ENCODE measurements at regions not wholly inside any gene's neighbourhood (a gene's known extent, or its start where the extent isn't known, plus 50 kb on each side); places are given as distances from the start of the nearest gene placed in this dataset.
"Not testable (repeated sequence)": the region's sequence is repeated elsewhere in the genome, so short reads cannot be mapped to it uniquely, and the experiment has no call there.

DNA sequence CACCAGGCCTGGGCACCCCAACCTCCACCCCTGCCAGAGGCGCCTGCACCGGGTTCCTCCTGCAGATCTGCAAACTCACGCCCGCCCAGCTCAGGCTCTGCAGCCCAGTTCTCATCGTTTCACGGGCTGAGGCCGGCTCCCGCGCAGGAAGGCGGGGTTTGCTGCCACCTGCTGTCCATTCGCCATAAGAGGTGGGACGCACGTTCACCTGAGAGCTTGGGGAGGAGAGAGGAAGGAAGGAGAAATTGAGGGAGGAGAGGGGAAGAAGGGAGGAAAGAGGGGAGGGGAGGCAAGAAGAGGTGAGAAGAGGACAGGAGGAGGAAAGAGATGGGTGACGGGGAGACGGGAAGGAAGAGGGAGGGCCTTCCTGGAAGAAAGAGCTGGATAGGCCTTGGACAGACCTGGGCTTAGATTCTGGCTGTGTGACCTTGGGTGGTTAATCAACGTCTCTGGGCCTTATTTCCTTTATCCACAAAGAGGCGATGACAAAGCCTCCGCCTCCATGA lies 114.5 kb downstream of the ADRA2C start:
- peak; percentile 52 to 79 (median 75) for DNase-seq

DNA sequence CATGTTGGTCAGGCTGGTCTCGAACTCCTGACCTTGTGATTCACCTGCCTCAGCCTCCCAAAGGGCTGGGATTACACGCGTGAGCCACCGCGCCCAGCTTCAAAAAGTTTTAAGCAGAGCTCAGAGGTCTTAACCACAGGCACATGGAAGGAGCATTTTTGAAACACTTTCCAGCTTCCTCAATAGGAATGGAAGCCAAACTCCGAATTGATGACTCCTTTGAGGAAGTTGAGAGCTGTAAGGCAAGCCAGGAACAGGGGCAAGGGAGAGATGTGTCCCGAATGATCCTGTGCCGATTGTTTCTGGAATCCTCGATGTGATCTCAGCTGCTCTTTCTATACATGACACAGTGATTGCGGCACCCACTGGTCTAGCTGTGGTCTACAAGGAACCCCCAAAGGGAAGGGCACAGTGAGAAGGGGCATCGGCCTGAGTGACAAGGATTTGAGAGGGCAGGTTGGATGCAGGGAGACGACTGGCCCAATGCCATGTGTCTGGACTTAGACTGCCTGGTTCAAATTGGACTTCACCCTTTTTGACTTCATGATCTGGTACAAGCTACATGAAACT lies 116.2 kb downstream of the ADRA2C start:
- DNase-seq: not testable (repeated sequence)

DNA sequence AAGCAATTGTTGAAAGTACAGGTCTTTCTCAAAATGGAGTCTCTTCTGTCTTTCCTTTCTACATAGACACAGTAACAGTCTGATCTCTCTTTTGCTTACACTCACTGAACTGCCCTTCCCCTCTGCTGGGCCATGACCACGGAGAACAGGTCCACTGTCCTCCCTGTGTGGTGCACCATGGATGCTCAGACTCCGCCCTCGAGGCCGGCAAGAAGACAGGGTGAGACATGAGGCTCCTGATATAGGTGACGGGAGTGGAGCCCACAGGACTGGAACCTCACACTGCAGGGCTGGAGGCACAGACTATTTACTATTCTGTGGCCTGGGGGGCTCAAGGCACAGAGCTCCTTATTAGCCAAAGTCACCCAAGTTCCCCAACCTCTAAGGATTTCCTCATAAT lies 118.1 kb downstream of the ADRA2C start:
- not testable (repeated sequence) for DNase-seq

DNA sequence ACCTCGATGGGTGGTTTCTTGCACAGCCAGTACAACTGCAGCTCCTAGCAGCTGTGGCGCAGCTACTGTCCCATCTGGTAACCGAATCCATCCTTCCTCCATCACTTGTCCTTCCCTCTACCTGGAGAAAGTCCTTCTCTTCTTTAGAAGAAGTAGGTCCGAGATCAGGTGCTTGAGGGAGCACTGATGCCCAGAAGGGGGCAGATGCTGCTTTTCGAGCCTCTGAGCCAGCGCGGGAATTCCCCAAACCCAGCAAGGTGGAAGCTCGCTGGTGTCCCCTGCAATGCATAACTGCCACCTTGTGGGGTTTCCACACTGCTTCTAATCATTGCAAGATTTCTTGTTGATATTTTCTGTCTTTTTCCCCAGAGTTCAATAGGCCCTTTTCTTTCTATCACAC lies 127.4 kb downstream of the ADRA2C start:
- not testable (repeated sequence) for DNase-seq

DNA sequence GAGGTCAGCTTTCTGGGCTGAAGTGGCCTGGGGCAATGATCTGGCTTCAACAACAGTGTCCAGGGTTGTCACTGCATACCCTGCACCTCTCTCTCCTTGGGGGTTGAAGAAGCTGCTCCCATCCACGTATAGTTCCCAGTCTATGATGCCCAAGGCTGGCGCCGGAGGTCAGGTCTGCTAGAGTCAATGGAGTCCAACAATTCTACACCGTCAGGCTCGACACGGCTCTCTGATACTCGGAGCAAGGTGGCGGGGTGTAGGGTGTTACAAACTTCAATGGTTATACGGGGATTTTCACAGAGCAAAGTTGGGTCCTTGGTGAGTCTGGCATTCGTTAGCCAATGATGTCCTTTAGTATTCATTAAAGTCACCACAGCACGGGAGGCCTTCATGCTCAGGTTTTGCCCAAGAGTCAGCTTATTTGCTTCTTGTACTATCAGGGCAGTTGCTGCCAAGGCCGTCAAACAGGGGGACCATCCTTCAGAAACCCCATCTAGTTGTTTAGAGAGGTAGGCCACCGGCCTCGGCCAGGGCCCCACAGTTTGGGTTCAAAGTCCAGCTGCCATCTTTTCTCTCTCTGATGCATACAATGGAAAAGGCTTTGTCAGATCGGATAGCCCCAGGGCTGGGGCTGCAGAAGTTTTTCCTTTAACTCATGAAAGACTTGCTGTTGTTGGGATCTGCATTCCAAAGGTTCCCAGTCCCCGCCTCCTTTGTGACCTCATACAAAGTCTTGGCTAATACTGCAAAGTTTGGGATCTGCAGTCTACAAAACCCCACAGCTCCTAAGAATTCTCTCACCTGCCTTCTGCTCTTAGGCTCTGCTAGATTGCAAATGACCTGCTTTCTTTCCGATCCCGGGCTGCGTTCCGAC lies 128.1 kb downstream of the ADRA2C start:
- DNase-seq: not testable (repeated sequence)

DNA sequence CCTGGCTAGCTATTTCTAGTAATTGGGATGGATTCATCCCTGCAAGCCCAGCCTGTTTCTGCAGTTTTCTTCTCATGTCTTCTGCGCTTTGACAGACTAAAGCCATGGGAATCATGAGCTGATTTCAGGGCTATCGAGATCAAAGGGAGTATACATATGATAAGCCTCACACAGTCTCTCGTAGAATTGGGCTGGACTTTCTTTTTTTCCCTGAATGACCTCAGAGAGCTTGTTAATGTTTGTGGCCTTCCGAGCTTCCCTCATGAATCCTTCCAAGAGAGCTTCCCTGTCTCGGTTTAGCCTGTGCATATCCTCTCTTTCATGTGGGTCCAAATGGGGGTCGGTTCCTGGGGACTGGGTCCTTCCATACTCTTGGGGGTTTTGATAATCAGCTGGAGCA lies 130.3 kb downstream of the ADRA2C start:
- DNase-seq: no peak

DNA sequence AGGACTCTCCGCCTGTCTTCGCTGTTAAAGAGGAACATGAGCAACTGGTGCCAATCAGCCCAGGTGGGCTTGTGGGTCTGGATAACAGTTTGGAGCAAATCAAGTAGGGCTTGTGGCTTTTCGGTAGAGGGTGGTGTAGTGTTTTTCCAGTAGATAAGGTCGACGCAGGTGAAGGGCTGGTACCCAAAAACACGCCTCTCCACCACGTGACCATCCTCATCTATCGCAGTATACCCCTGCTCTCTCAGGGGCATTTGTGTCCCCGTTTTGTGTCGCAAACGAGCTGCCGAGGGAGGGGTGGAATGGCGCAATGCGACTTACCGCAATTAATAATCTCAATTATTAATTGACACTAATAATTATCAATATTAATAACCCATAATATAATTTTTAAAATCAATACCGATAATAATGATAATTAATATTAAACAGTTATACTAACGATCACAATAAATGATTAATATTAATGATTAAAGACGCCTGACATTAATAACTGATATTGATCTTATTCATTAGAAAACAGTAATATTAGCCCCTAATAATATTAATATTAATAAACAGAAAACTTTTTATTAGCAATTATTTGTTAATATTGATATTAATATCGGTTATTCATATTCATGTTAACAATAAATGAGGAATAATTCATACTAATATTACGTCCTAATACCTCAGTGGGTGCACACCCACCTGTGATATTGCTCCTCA lies 130.8 kb downstream of the ADRA2C start:
- DNase-seq: not testable (repeated sequence)

DNA sequence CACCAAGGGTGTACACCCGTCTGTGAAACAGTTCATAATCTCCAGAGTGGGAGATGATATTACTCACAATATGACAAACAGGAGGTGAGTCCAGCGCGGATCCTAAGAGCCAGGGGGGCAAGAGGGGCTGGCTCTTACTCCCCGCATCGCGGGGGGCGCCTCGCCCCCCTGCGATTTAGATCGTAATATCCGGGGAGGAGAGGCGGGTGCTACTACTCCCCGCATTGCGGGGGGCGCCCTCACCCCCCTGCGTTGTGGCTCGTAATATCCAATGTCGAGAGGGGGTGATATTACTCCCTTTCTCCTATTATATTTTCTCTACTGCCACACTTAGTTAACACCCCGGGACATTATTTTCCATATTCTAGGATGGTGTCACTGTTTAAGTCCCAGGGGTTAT lies 131.9 kb downstream of the ADRA2C start:
- DNase-seq: no peak

DNA sequence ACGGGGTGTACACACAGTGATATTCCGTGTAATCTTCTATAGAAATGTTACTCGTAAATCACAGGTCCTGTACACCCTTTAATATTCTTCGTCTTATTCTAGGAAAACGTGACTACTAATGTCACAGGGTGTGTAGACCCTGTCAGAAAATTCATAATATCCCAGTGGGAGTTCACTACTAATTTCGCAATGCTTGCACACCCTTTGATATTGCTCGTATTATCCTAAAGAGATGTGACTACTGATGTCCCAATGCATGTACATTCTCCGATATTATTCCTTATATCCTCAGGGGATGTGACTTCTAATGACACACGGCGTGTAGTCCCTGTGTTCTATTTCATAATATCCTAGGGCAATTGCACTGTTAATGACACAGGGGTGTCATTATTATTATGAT lies 132.7 kb downstream of the ADRA2C start:
- DNase-seq: not testable (repeated sequence)

DNA sequence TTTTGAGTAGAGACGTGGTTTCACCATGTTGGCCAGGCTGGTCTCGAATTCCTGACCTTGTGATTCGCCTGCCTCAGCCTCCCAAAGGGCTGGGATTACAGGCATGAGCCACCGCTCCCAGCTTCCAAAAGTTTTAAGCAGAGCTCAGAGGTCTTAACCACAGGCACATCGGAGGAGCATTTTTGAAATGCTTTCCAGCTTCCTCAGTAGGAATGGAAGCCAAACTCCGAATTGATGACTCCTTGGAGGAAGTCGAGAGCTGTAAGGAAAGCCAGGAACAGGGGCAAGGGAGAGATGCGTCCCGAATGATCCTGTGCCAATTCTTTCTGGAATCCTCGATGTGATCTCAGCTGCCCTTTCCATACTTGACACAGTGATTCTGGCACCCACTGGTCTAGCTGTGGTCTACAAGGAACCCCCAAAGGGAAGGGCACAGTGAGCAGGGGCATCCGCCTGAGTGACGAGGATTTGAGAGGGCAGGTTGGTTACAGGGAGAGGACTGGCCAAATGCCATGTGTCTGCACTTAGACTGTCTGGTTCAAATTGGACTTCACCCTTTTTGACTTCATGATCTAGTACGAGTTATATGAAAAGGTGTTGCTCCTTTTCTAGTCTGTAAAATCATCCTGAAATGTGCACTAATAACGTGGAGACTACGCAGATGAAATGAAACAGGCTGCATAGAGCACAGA lies 138.2 kb downstream of the ADRA2C start:
- DNase-seq: not testable (repeated sequence)

DNA sequence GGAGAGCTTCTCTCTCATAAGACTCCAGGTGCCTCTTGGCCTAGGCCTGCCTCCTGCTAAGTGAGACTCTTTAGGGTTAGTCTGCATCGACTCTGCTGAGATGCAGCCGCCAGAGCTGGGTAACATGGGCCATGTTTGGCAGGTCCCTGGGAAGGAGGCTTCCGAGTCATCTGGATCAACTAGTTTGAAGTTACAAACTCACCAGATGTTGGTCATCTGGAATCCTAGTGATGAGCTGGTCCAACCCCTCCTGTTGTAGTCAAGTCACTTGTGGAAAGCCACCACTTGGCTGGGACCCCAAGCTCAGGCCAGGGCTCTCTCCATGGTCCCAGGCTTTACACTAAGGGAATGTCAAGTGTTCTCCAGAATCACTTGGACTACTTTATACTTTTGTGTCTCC lies 143.4 kb downstream of the ADRA2C start:
- DNase-seq: not testable (repeated sequence)

DNA sequence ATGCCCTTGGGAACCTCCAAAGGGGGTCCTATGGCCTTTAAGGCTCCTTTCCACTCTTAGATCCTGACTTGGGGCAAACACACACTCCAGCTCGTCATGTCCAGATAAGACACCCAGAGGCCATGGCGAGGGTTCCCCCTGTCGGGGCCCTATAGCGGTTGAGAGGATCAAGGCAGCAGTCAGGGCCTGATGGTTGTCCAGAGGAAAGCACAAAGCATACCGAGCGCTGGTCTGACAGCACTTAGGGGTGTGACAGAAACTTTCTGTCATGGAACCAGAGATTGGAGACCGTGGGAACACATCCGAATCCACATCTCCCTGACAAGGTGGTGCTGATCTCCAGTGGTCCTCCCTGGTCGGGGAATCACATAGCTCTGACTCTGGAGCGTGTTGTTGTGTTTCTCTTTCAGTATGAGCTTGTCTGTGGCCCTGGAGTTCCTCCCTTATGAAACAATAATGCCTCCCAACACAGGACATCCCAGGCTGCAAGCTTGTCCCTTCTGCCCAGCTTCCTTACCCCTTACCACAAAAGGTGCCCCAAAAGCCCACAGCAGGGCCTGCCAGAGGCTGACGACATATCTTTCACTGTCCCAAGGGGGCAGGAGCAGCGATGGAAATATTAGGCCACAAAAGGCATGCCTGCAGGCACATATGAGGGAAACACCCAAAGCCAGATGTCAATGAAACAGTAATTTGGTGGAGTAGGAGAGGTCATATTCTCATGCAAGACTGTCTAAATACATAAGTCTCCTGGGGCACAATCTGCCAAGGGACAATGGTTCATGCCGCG lies 144.2 kb downstream of the ADRA2C start:
- not testable (repeated sequence) for DNase-seq

DNA sequence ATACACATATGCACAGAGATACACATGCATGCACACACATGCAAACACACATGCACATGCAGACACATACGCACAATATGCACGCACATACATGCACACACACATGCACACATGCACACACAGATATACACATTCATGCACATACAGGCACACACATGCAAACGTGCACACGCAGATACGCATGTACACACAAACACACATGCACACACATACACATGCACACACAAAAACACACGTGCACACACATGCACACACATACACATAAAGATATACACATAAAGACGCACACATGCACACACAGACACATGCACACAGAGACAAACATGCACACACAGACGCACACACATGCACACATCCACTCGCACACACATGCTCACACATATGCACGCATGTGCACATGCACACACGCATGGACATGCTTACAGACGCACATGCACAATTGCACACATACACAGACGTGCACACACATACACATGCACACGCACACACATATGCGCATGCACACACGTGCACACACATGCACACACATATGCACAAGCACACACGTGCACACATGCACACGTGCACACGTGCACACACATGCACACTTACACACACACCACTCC lies 145.2 kb downstream of the ADRA2C start:
- DNase-seq: no peak

DNA sequence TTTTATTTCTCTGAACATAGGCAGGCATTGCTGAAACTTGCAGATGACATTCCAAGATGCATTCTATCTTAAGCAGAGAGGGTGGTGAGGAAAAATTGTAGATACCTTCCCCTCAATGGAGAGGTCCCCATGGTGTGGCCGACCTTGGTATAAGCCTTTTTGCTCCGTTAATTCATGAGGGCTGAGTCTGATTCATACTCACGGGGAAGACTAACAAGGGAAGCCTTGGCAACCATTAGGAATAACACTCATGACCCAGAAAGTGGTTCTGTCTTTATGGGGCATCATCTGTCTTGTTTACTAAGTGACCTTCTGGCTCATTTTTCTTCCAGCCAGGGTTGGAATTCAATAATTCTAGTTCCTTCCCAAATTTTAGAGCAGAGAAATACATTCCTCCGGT lies 148.3 kb downstream of the ADRA2C start:
- not testable (repeated sequence) for DNase-seq

DNA sequence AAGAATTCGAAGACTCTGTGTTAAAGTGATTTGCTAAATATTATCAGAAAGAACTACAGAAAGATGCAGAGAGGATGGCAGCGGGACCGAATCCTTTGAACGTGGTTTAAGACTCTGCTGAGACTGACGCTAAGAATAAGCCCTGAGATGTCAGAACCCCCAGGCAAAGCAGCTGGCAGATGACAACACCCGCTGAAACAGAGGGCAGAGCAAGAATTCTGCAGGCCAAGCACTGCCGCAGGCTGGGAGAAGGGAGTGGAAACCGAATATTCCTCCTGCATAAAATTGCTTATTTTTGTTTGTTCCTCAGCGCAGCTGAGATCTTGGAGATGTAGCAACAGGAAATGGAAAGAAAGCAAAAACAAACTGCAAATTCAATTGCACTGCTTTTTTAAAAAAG lies 153.3 kb downstream of the ADRA2C start:
- not testable (repeated sequence) for DNase-seq

DNA sequence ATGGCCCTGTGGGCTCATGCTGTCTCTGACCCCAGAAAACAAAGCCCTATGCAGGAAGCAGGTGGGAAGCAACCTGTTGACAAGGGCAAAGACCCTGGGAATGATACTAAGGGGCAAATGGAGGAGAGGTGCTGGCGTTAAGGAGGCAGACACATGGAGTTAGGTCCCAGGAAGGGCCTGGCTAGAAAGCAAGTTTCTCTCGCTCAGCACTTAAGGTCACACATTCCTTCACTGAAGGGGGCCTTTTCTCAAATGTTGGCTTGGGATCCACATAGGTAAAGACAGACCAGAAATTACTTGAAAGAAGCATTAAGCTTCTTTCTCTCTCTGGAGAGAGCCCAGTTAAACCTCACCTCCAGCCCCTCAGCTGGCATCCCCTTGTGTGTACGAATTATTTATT lies 155.7 kb downstream of the ADRA2C start:
- DNase-seq: not testable (repeated sequence)

DNA sequence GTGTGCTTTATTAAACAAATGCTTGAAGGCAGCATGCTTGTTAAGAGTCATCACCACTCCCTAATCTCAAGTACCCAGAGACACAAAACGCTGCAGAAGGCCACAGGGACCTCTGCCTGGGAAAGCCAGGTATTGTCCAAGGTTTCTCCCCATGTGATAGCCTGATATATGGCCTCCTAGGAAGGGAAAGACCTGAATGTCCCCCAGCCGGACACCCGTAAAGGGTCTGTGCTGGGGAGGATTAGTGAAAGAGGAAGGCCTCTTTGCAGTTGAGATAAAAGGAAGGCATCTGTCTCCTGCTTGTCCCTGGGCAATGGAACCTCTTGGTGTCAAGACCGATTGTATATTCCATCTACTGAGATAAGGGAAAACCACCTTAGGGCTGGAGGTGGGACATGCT lies 159.7 kb downstream of the ADRA2C start:
- not testable (repeated sequence) for DNase-seq

DNA sequence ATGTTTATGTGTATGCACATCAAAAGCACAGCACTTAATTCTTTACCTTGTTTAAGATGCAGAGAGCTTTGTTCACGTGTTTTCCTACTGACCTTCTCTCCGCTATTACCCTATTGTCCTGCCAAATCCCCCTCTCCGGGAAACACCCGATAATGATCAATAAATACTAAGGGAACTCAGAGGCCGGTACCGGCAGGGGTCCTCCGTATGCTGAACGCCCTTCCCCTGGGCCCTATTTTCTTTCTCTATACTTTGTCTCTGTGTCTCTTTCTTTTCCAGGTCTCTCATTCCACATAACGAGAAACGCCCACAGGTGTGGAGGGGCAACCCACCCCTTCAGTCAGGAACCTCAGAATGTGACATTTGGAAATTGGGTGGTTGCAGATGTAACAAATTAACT lies 160.1 kb downstream of the ADRA2C start:
- DNase-seq: not testable (repeated sequence)

DNA sequence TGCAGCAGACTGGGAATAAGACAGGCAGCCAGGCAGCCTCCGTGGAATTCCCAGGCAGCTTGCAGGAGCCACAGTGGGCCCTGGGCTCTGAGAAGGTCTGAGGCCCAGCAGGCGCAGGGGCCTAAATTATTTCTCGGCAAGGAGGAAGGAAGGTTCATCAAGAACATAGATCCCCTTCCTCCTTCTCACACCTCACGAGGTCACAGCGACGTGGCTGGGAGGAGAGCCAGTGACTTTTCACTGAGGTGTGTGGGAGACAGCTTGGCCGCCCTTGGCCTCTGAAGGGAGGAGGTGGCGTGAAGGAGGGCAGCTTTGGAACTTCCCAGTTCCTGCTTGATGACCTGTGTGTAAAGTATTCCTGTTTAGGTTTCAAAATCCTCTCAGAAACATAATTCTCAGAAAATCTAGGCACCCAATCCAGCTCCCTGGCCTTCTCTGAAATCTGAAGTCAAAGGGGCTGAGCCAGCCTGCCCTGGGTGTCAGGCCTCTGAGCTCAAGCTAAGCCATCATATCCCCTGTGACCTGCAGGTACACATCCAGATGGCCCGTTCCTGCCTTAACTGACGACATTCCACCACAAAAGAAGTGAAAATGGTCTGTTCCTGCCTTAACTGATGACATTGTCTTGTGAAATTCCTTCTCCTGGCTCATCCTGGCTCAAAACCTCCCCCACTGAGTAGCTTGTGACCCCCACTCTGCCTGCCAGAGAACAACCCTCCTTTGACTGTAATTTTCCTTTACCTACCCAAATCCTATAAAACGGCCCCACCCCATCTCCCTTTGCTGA lies 161.0 kb downstream of the ADRA2C start:
- DNase-seq: not testable (repeated sequence)

DNA sequence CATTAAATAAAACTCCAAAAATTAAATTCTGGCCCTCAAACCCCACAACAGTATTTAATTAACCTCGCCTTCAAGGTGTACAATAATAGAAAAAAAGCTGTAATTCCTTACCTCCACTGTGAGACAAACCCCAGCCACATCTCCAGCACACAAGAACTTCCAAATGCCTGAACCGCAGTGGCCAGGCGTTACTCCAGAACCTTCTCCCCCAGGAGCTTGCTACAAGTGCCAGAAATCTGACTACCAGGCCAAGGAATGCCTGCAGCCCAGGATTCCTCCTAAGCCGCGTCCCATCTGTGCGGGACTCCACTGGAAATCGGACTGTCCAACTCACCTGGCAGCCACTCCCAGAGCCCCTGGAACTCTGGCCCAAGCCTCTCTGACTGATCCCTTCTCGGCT lies 163.2 kb downstream of the ADRA2C start:
- DNase-seq: not testable (repeated sequence)

DNA sequence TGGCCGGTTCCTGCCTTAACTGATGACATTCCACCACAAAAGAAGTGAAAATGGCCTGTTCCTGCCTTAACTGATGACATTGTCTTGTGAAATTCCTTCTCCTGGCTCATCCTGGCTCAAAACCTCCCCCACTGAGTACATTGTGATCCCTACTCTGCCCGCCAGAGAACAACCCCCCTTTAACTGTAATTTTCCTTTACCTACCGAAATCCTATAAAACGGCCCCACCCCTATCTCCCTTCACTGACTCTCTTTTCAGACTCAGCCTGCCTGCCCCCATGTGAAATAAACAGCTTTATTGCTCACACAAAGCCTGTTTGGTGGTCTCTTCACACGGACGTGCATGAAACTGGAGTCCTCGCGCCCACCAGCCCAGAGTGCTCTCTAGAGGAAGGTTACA lies 166.5 kb downstream of the ADRA2C start:
- DNase-seq: not testable (repeated sequence)
